ENCODE measurements at regions not wholly inside any gene's neighbourhood (a gene's known extent, or its start where the extent isn't known, plus 50 kb on each side); places are given as distances from the start of the nearest gene placed in this dataset.

DNA sequence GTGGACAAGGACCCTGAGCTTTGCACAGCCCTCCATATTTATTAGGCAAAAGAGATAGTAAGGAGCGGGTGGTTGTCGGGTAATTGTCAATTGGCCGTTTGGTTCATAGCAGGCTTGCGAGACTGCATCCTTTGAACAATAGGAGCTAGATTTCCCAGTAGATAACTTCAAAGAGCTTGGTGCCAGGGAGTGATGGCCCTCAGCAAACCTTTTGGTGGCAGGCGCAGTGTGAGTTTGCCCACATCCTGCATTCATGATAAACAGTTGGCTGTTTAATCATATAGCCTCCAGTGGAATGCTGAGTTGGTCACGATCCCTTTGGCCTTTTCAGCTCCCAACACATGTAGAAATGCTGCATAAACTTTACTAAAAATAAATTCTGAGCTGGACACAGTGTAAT, 156.9 kb downstream of the AKR1D1 start:
- ATAC-seq = no peak
- CTCF ChIA-PET = interaction anchor here (1.3 kb wide), 1 partner anchor 72 kb away, joined by 5 read pairs; no protein-coding TSS in a partner anchor
- POLR2A ChIA-PET = no interaction called here

DNA sequence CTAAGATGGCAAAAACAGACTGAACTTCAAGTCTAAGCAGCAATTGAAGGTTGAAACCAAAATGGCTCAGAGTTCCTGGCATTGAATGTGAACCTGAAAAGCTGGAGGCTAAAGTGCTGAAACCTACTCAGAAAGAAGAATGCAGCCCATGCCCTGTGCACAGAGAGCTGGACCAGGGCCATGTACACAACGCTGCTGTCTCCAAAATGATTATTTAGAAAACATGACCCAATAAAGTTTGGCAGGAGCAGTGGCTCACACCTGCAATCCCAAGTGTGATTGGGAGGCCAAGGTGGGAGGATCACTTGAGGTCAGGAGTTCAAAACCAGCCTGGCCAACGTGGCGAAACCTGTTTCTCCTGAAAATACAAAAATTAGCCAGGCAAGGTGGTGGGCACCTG, 158.9 kb downstream of the AKR1D1 start:
- peaks cover 4% of the 10 kb centered on the region for H3K27me3 Mint-ChIP-seq (ENCODE audit: low read depth)
- TF ChIP-seq, protein P1, sequence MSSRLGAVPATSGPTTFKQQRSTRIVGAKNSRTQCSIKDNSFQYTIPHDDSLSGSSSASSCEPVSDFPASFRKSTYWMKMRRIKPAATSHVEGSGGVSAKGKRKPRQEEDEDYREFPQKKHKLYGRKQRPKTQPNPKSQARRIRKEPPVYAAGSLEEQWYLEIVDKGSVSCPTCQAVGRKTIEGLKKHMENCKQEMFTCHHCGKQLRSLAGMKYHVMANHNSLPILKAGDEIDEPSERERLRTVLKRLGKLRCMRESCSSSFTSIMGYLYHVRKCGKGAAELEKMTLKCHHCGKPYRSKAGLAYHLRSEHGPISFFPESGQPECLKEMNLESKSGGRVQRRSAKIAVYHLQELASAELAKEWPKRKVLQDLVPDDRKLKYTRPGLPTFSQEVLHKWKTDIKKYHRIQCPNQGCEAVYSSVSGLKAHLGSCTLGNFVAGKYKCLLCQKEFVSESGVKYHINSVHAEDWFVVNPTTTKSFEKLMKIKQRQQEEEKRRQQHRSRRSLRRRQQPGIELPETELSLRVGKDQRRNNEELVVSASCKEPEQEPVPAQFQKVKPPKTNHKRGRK (CRISPR knock-in tag; IDR thresholded peaks at IDR 0.05; ENCODE audit: borderline replicate concordance) = no peak
- TF ChIP-seq, protein P2, sequence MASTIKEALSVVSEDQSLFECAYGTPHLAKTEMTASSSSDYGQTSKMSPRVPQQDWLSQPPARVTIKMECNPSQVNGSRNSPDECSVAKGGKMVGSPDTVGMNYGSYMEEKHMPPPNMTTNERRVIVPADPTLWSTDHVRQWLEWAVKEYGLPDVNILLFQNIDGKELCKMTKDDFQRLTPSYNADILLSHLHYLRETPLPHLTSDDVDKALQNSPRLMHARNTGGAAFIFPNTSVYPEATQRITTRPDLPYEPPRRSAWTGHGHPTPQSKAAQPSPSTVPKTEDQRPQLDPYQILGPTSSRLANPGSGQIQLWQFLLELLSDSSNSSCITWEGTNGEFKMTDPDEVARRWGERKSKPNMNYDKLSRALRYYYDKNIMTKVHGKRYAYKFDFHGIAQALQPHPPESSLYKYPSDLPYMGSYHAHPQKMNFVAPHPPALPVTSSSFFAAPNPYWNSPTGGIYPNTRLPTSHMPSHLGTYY (CRISPR knock-in tag; IDR thresholded peaks at IDR 0.05) = no peak
- no peak for TF ChIP-seq NFE2L1 (CRISPR knock-in tag; IDR thresholded peaks at IDR 0.05)
- no peak for TF ChIP-seq ETV6 (CRISPR knock-in tag; IDR thresholded peaks at IDR 0.05)
- no peak for TF ChIP-seq KAT7 (CRISPR knock-in tag; IDR thresholded peaks at IDR 0.05; ENCODE audit: borderline replicate concordance)
- no peak for TF ChIP-seq CBFB (CRISPR knock-in tag; IDR thresholded peaks at IDR 0.05; ENCODE audit: low read depth)
- TF ChIP-seq, protein P3, sequence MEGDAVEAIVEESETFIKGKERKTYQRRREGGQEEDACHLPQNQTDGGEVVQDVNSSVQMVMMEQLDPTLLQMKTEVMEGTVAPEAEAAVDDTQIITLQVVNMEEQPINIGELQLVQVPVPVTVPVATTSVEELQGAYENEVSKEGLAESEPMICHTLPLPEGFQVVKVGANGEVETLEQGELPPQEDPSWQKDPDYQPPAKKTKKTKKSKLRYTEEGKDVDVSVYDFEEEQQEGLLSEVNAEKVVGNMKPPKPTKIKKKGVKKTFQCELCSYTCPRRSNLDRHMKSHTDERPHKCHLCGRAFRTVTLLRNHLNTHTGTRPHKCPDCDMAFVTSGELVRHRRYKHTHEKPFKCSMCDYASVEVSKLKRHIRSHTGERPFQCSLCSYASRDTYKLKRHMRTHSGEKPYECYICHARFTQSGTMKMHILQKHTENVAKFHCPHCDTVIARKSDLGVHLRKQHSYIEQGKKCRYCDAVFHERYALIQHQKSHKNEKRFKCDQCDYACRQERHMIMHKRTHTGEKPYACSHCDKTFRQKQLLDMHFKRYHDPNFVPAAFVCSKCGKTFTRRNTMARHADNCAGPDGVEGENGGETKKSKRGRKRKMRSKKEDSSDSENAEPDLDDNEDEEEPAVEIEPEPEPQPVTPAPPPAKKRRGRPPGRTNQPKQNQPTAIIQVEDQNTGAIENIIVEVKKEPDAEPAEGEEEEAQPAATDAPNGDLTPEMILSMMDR (IDR thresholded peaks at IDR 0.05) = no peak
- TF ChIP-seq, protein P4, sequence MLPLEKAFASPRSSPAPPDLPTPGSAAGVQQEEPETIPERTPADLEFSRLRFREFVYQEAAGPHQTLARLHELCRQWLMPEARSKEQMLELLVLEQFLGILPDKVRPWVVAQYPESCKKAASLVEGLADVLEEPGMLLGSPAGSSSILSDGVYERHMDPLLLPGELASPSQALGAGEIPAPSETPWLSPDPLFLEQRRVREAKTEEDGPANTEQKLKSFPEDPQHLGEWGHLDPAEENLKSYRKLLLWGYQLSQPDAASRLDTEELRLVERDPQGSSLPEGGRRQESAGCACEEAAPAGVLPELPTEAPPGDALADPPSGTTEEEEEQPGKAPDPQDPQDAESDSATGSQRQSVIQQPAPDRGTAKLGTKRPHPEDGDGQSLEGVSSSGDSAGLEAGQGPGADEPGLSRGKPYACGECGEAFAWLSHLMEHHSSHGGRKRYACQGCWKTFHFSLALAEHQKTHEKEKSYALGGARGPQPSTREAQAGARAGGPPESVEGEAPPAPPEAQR (CRISPR knock-in tag; IDR thresholded peaks at IDR 0.05) = no peak
- TF ChIP-seq, protein P5, sequence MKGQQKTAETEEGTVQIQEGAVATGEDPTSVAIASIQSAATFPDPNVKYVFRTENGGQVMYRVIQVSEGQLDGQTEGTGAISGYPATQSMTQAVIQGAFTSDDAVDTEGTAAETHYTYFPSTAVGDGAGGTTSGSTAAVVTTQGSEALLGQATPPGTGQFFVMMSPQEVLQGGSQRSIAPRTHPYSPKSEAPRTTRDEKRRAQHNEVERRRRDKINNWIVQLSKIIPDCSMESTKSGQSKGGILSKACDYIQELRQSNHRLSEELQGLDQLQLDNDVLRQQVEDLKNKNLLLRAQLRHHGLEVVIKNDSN (CRISPR knock-in tag; IDR thresholded peaks at IDR 0.05) = no peak
- no peak for TF ChIP-seq HMGA2 (CRISPR knock-in tag; IDR thresholded peaks at IDR 0.05)
- no peak for TF ChIP-seq GTF2I (CRISPR knock-in tag; conservative IDR thresholded peaks at IDR 0.05)
- no peak for ATAC-seq
- ChIA-PET CTCF (interaction anchor here (0.6 kb wide), 1 partner anchor 609 kb away, joined by 4 read pairs; no protein-coding TSS in a partner anchor), POLR2A (no interaction called here)
- DNase-seq (ENCODE audit: low spot score) = no peak
- H3K9me3 Mint-ChIP-seq = peaks cover 59% of the 10 kb centered on the region
- peaks cover 62% of the 10 kb centered on the region for H3K36me3 Mint-ChIP-seq
- H3K4me1 Mint-ChIP-seq = no peaks in the 10 kb centered on the region
- H3K27ac Mint-ChIP-seq = no peak overlapping the region
- no peak overlapping the region for H3K4me3 Mint-ChIP-seq

More for the DNA sequence above, 156.9 kb downstream of the AKR1D1 start:
- Mint-ChIP-seq H3K27me3 (ENCODE audit: low read depth) (peaks cover 4% of the 10 kb centered on the region), H3K4me3 (no peak overlapping the region), H3K36me3 (peaks cover 48% of the 10 kb centered on the region), H3K4me1 (peaks cover 7% of the 10 kb centered on the region), H3K27ac (no peak overlapping the region), H3K9me3 (peaks cover 46% of the 10 kb centered on the region)
- TF ChIP-seq, protein P4 (CRISPR knock-in tag; IDR thresholded peaks at IDR 0.05) = no peak
- TF ChIP-seq ETV6 (CRISPR knock-in tag; IDR thresholded peaks at IDR 0.05) (no peak), SMAD4 (CRISPR knock-in tag; IDR thresholded peaks at IDR 0.05) (no peak), PRRX2 (CRISPR knock-in tag; IDR thresholded peaks at IDR 0.05) (no peak)
- TF ChIP-seq, protein P2 (CRISPR knock-in tag; IDR thresholded peaks at IDR 0.05) = no peak
- TF ChIP-seq, protein P3 (IDR thresholded peaks at IDR 0.05) = no peak
- DNase-seq (ENCODE audit: low spot score) = no peak
